ENCODE measurements at regions not wholly inside any gene's neighbourhood (a gene's known extent, or its start where the extent isn't known, plus 50 kb on each side); places are given as distances from the start of the nearest gene placed in this dataset.

DNA sequence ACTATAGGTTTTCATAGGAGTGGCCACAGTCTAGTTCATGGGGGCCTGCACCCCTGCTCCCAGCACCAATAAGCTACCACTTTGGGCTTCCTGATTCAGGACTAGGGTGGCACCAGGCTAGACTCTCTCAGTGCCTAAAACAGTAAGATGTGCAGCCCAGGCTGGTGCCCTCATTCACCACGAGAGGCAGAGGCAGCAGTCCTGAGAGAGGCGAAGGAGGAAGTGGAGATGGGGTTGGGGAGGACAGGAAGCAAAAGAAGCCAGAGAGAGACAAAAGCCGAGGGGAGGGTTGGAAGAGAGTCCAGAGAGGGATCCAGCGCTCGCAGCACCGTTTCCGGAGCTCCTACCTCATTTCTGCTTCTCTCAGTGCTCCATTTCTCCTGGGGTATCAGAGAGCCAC lies 180.9 kb downstream of the MED10 start:
- Histone ChIP-seq H2AFZ (replicated peaks) (no peak overlapping the region), H3F3A (ENCODE audit: low read depth) (no peaks in the 10 kb centered on the region), H3K79me2 (ENCODE audit: low read depth) (no peaks in the 10 kb centered on the region), H3K9ac (no peak overlapping the region), H3K27me3 (no peaks in the 10 kb centered on the region), H3K9me3 (ENCODE audit: low read depth) (no peaks in the 10 kb centered on the region), H3K36me3 (no peaks in the 10 kb centered on the region), H3K4me1 (no peaks in the 10 kb centered on the region), H3K4me2 (no peak overlapping the region), H3K27ac (no peak overlapping the region), H3K4me3 (no peak overlapping the region), H4K20me1 (ENCODE audit: low read depth) (no peaks in the 10 kb centered on the region)
- Mint-ChIP-seq H3K27me3 (ENCODE audit: insufficient read depth, low read depth) (peaks cover 9% of the 10 kb centered on the region), H3K4me3 (no peak overlapping the region), H3K36me3 (no peaks in the 10 kb centered on the region), H3K9me3 (peaks cover 6% of the 10 kb centered on the region), H3K4me1 (no peaks in the 10 kb centered on the region), H3K27ac (no peak overlapping the region)
- DNase-seq (ENCODE audit: low spot score), result no peak
- TF ChIP-seq EZH2 (IDR thresholded peaks at IDR 0.05), result no peak
- TF ChIP-seq EZH2phosphoT487 (IDR thresholded peaks at IDR 0.05), result no peak
- TF ChIP-seq, protein P1, sequence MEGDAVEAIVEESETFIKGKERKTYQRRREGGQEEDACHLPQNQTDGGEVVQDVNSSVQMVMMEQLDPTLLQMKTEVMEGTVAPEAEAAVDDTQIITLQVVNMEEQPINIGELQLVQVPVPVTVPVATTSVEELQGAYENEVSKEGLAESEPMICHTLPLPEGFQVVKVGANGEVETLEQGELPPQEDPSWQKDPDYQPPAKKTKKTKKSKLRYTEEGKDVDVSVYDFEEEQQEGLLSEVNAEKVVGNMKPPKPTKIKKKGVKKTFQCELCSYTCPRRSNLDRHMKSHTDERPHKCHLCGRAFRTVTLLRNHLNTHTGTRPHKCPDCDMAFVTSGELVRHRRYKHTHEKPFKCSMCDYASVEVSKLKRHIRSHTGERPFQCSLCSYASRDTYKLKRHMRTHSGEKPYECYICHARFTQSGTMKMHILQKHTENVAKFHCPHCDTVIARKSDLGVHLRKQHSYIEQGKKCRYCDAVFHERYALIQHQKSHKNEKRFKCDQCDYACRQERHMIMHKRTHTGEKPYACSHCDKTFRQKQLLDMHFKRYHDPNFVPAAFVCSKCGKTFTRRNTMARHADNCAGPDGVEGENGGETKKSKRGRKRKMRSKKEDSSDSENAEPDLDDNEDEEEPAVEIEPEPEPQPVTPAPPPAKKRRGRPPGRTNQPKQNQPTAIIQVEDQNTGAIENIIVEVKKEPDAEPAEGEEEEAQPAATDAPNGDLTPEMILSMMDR (IDR thresholded peaks at IDR 0.05), result no peak

DNA sequence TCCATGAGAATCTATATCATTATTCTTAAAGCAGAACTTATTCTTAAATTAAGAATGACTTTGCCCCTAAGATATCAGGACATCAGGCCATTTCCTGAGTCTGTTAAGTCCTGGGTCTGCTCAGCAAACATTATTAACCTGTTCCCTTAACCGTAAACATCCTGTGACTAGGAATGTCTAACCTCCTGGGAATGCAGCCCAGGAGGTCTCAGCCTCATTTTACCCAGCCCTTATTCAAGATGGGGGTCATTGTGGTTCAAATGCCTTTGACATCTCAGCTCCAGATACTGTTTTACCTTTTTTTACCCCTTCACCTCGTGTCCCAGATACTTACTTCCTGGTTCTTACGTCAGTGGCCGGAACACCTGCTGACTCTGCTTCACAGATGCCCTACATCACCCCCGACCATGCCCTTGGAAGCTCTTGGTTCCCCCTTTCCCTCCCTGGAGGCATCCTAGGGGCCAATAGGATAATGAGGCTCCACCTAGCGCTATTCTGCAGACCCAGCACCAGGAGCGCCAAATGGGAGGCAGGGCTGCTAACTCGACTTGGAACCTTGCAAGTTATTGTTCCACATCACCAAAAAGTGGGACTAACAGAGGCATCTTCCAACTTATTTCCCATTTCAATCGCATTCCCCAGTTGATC lies 182.5 kb downstream of the MED10 start:
- Histone ChIP-seq H2AFZ (replicated peaks) (no peak overlapping the region), H3K36me3 (no peaks in the 10 kb centered on the region), H3K9ac (no peak overlapping the region), H3K27me3 (no peaks in the 10 kb centered on the region), H3K79me2 (ENCODE audit: low read depth) (no peaks in the 10 kb centered on the region), H3F3A (ENCODE audit: low read depth) (no peaks in the 10 kb centered on the region), H3K4me3 (no peak overlapping the region), H3K27ac (no peak overlapping the region), H3K4me2 (no peak overlapping the region), H4K20me1 (ENCODE audit: low read depth) (no peaks in the 10 kb centered on the region), H3K4me1 (no peaks in the 10 kb centered on the region), H3K9me3 (ENCODE audit: low read depth) (no peaks in the 10 kb centered on the region)
- TF ChIP-seq, protein P1 (IDR thresholded peaks at IDR 0.05), result no peak
- no peak for TF ChIP-seq EZH2phosphoT487 (IDR thresholded peaks at IDR 0.05)
- Mint-ChIP-seq H3K36me3 (no peaks in the 10 kb centered on the region), H3K9me3 (peaks cover 5% of the 10 kb centered on the region), H3K4me1 (no peaks in the 10 kb centered on the region), H3K27me3 (ENCODE audit: insufficient read depth, low read depth) (peaks cover 8% of the 10 kb centered on the region), H3K4me3 (no peak overlapping the region), H3K27ac (no peak overlapping the region)
- no peak for DNase-seq (ENCODE audit: low spot score)

DNA sequence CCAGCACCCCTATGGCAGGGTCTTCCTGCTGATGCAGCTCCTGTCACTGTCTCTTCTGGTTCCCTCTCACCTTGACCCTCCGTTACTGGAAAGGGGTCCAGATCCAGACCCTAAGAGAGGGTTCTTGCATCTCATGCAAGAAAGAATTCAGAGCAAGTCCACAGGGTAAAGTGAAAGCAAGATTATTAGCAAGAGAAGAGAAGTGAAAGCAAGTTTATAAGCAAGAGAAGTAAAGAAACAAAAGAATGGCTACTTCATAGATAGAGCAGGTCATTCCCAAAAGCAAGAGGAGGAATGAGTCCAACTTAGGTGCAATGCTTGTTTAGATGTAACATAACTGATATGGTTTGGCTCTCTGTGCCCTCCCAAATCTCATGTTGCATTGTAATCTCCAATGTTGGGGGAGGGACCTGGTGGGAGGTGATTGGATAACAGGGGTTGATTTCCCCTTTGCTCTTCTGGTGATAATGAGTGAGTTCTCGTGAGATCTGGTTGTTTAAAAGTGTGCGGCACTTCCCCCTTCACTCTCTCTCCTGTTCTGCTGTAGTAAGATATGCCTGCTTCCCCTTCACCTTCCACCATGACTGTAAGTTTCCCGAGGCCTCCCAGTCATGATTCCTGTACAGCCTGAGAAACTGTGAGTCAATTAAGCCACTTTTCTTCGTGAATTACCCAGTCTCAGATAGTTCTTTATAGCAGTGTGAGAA lies 183.3 kb downstream of the MED10 start:
- H3K27me3 ChIP-seq, result no peaks in the 10 kb centered on the region
- peaks cover 5% of the 10 kb centered on the region for H3K27me3 Mint-ChIP-seq (ENCODE audit: insufficient read depth, low read depth)
- no peak overlapping the region for H3K27ac ChIP-seq
- H3F3A ChIP-seq (ENCODE audit: low read depth), result no peaks in the 10 kb centered on the region
- H2AFZ ChIP-seq (replicated peaks), result no peak overlapping the region
- H3K4me2 ChIP-seq, result no peak overlapping the region
- H3K4me1 ChIP-seq, result no peaks in the 10 kb centered on the region
- no peaks in the 10 kb centered on the region for H4K20me1 ChIP-seq (ENCODE audit: low read depth)
- no peaks in the 10 kb centered on the region for H3K36me3 ChIP-seq
- no peaks in the 10 kb centered on the region for H3K79me2 ChIP-seq (ENCODE audit: low read depth)
- H3K4me3 ChIP-seq, result no peak overlapping the region
- no peak overlapping the region for H3K9ac ChIP-seq
- H3K9me3 ChIP-seq (ENCODE audit: low read depth), result no peaks in the 10 kb centered on the region
- no peak overlapping the region for H3K4me3 Mint-ChIP-seq
- TF ChIP-seq EZH2phosphoT487 (IDR thresholded peaks at IDR 0.05) (no peak), EZH2 (IDR thresholded peaks at IDR 0.05) (no peak)
- TF ChIP-seq, protein P1 (IDR thresholded peaks at IDR 0.05), result no peak
- no peak overlapping the region for H3K27ac Mint-ChIP-seq
- H3K9me3 Mint-ChIP-seq, result peaks cover under 1% of the 10 kb centered on the region
- H3K36me3 Mint-ChIP-seq, result no peaks in the 10 kb centered on the region
- no peak for DNase-seq (ENCODE audit: low spot score)
- H3K4me1 Mint-ChIP-seq, result no peaks in the 10 kb centered on the region

All from neural progenitor cell (in vitro differentiated cells).